HEK293 (cell line): ENCODE measurements at regions not wholly inside any gene's neighbourhood (a gene's known extent, or its start where the extent isn't known, plus 50 kb on each side); places are given as distances from the start of the nearest gene placed in this dataset.

Experiments used
- CTCF ChIA-PET: fragments of 350-600 bp; formaldehyde crosslinking; extraction: SDS; loops from one replicate; lab custom pipeline; 2021; ENCODE audit warnings: antibody characterized with exemption; lab: Yijun Ruan, JAX
- POLR2A ChIA-PET: fragments of 300-600 bp; formaldehyde crosslinking; extraction: SDS; loops from one replicate; lab custom pipeline; 2020; ENCODE audit warnings: antibody characterized with exemption, inconsistent platforms; lab: Yijun Ruan, JAX
- H3K27ac ChIP-seq: fragments of 200-500 bp; sonication (Bioruptor generic); 2 replicates; pipeline ENCODE4 v1.5.1; 2014; ENCODE audit warnings: low read depth, low read length, control low read depth, inconsistent platforms; ENCODE audit errors: extremely low read depth
- H3K36me3 ChIP-seq, 2 experiments: fragments of 200-500 bp in 1 of 2; sonication (Bioruptor generic) in 1 of 2; 1 replicate in 1 of 2; 2 replicates in 1 of 2; pipeline ENCODE4 v1.5.1; 2014 to 2017; ENCODE audit warnings: inconsistent platforms in 2 of 2, low read length in 2 of 2; ENCODE audit not compliant: control insufficient read depth in 2 of 2, insufficient read depth in 1 of 2
- H3K4me1 ChIP-seq: fragments of 200-500 bp; sonication (Bioruptor generic); 2 replicates; pipeline ENCODE4 v1.5.1; 2014; ENCODE audit warnings: mild to moderate bottlenecking, low read length, inconsistent platforms; ENCODE audit not compliant: control insufficient read depth, insufficient read depth
- H3K4me3 ChIP-seq: 2 replicates; pipeline ENCODE4 v1.5.1; 2011; ENCODE audit warnings: low read depth, mild to moderate bottlenecking, control low read depth, low read length, moderate library complexity
- H3K9me3 ChIP-seq: fragments of 200-500 bp; sonication (Bioruptor generic); 2 replicates; pipeline ENCODE4 v1.5.1; 2014; ENCODE audit warnings: low read depth, low read length, inconsistent platforms; ENCODE audit not compliant: control insufficient read depth, insufficient read depth
- AEBP2 ChIP-seq: fragments of 450-650 bp; formaldehyde crosslinking; IDR thresholded peaks from 2 replicates; pipeline ENCODE4 v1.5.1; 2016; ENCODE audit warnings: missing biosample characterization, missing genetic modification characterization, borderline replicate concordance
- GLI2 ChIP-seq: fragments of 450-650 bp; formaldehyde crosslinking; IDR thresholded peaks from 2 replicates; pipeline ENCODE4; 2017; ENCODE audit warnings: missing biosample characterization, missing genetic modification characterization, low read depth, borderline replicate concordance
- HOXD13 ChIP-seq: sonication (generic); formaldehyde crosslinking; IDR thresholded peaks from 2 replicates; pipeline ENCODE4 v1.8.0; 2022; ENCODE audit warnings: missing genetic modification reagents, borderline replicate concordance
- PRDM1 ChIP-seq: fragments of 450-650 bp; formaldehyde crosslinking; IDR thresholded peaks from 2 replicates; pipeline ENCODE4; 2016; ENCODE audit warnings: missing biosample characterization, missing genetic modification characterization
- ZBTB17 ChIP-seq: fragments of 450-650 bp; formaldehyde crosslinking; IDR thresholded peaks from 2 replicates; pipeline ENCODE4 v1.5.1; 2016; ENCODE audit warnings: missing biosample characterization, missing genetic modification characterization
- ZBTB7A ChIP-seq: fragments of 450-650 bp; formaldehyde crosslinking; IDR thresholded peaks from 2 replicates; pipeline ENCODE4 v1.5.1; 2016; ENCODE audit warnings: low read depth, missing biosample characterization, missing genetic modification characterization
- ZNF350 ChIP-seq: fragments of 450-650 bp; formaldehyde crosslinking; IDR thresholded peaks from 2 replicates; pipeline ENCODE4 v1.5.0; 2017; ENCODE audit warnings: missing biosample characterization, mild to moderate bottlenecking, missing genetic modification characterization
- ZNF449 ChIP-seq: fragments of 450-650 bp; formaldehyde crosslinking; IDR thresholded peaks from 2 replicates; pipeline ENCODE4 v1.5.1; 2017; ENCODE audit warnings: missing biosample characterization, mild to moderate bottlenecking, missing genetic modification characterization, moderate library complexity
- ZNF513 ChIP-seq: fragments of 450-650 bp; IDR thresholded peaks from 2 replicates; pipeline ENCODE4 v1.5.1; 2018; ENCODE audit warnings: missing biosample characterization, missing genetic modification characterization
- ZNF514 ChIP-seq: fragments of 450-650 bp; formaldehyde crosslinking; IDR thresholded peaks from 2 replicates; pipeline ENCODE4 v1.5.1; 2016; ENCODE audit warnings: missing biosample characterization, missing genetic modification characterization
- ZNF560 ChIP-seq: fragments of 450-650 bp; formaldehyde crosslinking; IDR thresholded peaks from 2 replicates; pipeline ENCODE4 v1.5.1; 2017; ENCODE audit warnings: missing biosample characterization, missing genetic modification characterization, borderline replicate concordance
- ZNF747 ChIP-seq: fragments of 450-650 bp; formaldehyde crosslinking; IDR thresholded peaks from 2 replicates; pipeline ENCODE4 v1.5.1; 2016; ENCODE audit warnings: missing biosample characterization, missing genetic modification characterization
- TF ChIP-seq, protein P1 (sequence below): fragments of 450-650 bp; formaldehyde crosslinking; IDR thresholded peaks from 2 replicates; pipeline ENCODE4 v1.5.1; 2016; ENCODE audit warnings: missing biosample characterization, missing genetic modification characterization
- TF ChIP-seq, protein P2 (sequence below): fragments of 450-650 bp; formaldehyde crosslinking; IDR thresholded peaks from 2 replicates; pipeline ENCODE4 v1.5.1; 2016; ENCODE audit warnings: missing biosample characterization, missing genetic modification characterization
- TF ChIP-seq, protein P3 (sequence below): fragments of 450-650 bp; formaldehyde crosslinking; IDR thresholded peaks from 2 replicates; pipeline ENCODE4 v1.5.1; 2017; ENCODE audit warnings: missing biosample characterization, missing genetic modification characterization

DNA sequence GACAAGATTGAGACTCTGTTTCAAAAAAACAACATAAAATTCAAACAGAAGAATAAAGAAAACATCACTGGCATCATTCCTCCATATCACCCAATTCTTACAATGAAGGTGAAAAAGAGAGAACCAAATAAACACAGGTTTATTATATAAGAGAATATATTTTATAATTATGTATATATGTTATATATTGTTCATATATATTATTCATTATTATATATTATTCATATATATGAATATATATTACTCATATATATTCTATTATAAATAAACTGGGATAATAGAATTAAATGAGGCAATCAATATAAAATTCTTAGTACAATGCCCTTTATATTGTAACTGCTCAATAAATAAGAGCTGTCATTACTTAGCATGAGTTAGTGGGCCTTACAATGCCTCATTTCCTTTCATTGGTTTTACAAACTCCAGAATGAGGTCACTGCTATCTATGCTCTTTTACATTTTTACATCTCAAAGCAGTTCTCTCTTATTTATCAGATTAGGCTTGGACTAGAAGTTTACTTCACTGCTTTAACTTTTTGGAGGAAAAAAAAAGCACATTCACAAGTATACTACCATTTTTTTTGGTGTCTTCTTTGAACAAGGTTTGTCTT, 135.5 kb upstream of the TTC14 start:
- Histone ChIP-seq H3K27ac (no peak overlapping the region), H3K4me3 (no peak overlapping the region), H3K36me3 (no peaks in the 10 kb centered on the region), H3K4me1 (no peaks in the 10 kb centered on the region), H3K9me3 (no peaks in the 10 kb centered on the region)
- ChIA-PET POLR2A (no interaction called here), CTCF (no interaction called here)
- TF ChIP-seq, protein P1, sequence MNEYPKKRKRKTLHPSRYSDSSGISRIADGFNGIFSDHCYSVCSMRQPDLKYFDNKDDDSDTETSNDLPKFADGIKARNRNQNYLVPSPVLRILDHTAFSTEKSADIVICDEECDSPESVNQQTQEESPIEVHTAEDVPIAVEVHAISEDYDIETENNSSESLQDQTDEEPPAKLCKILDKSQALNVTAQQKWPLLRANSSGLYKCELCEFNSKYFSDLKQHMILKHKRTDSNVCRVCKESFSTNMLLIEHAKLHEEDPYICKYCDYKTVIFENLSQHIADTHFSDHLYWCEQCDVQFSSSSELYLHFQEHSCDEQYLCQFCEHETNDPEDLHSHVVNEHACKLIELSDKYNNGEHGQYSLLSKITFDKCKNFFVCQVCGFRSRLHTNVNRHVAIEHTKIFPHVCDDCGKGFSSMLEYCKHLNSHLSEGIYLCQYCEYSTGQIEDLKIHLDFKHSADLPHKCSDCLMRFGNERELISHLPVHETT = no peak
- TF ChIP-seq AEBP2 = no peak
- no peak for TF ChIP-seq ZNF747 (tag by site-specific recombination)
- TF ChIP-seq ZNF514 (tag by site-specific recombination) = no peak
- no peak for TF ChIP-seq PRDM1 (tag by site-specific recombination)
- no peak for TF ChIP-seq GLI2 (tag by site-specific recombination)
- TF ChIP-seq, protein P2, sequence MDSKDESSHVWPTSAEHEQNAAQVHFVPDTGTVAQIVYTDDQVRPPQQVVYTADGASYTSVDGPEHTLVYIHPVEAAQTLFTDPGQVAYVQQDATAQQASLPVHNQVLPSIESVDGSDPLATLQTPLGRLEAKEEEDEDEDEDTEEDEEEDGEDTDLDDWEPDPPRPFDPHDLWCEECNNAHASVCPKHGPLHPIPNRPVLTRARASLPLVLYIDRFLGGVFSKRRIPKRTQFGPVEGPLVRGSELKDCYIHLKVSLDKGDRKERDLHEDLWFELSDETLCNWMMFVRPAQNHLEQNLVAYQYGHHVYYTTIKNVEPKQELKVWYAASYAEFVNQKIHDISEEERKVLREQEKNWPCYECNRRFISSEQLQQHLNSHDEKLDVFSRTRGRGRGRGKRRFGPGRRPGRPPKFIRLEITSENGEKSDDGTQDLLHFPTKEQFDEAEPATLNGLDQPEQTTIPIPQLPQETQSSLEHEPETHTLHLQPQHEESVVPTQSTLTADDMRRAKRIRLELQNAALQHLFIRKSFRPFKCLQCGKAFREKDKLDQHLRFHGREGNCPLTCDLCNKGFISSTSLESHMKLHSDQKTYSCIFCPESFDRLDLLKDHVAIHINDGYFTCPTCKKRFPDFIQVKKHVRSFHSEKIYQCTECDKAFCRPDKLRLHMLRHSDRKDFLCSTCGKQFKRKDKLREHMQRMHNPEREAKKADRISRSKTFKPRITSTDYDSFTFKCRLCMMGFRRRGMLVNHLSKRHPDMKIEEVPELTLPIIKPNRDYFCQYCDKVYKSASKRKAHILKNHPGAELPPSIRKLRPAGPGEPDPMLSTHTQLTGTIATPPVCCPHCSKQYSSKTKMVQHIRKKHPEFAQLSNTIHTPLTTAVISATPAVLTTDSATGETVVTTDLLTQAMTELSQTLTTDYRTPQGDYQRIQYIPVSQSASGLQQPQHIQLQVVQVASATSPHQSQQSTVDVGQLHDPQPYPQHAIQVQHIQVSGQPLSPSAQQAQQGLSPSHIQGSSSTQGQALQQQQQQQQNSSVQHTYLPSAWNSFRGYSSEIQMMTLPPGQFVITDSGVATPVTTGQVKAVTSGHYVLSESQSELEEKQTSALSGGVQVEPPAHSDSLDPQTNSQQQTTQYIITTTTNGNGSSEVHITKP (tag by site-specific recombination) = no peak
- no peak for TF ChIP-seq ZBTB7A (tag by site-specific recombination)
- no peak for TF ChIP-seq ZBTB17
- no peak for TF ChIP-seq ZNF560
- TF ChIP-seq, protein P3, sequence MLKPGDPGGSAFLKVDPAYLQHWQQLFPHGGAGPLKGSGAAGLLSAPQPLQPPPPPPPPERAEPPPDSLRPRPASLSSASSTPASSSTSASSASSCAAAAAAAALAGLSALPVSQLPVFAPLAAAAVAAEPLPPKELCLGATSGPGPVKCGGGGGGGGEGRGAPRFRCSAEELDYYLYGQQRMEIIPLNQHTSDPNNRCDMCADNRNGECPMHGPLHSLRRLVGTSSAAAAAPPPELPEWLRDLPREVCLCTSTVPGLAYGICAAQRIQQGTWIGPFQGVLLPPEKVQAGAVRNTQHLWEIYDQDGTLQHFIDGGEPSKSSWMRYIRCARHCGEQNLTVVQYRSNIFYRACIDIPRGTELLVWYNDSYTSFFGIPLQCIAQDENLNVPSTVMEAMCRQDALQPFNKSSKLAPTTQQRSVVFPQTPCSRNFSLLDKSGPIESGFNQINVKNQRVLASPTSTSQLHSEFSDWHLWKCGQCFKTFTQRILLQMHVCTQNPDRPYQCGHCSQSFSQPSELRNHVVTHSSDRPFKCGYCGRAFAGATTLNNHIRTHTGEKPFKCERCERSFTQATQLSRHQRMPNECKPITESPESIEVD (tag by site-specific recombination) = no peak
- no peak for TF ChIP-seq ZNF350 (tag by site-specific recombination)
- no peak for TF ChIP-seq ZNF449

DNA sequence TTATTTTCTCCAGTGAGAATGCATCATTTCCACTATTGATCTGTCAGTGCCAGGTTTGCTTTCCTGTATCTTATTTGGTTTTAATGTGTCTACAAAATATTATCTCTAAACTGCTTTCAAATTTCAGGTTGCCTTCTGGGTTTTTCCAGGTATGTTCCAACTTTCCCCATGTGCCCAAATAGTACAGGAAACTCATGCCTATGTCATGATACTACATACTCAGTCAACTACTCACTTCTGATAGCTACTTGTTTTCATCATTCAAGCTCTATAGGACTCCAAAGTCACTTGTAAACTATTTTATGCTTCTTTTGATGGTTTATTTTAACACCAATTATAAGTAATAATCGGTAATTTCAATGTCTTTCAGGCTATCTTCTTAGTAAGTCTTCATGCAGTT, 134.8 kb upstream of the TTC14 start:
- no peaks in the 10 kb centered on the region for H3K36me3 ChIP-seq
- H3K4me3 ChIP-seq = no peak overlapping the region
- TF ChIP-seq ZNF513 = no peak
- TF ChIP-seq HOXD13 (CRISPR knock-in tag) = no peak
- H3K9me3 ChIP-seq = no peaks in the 10 kb centered on the region
- POLR2A ChIA-PET = no interaction called here
- no peaks in the 10 kb centered on the region for H3K4me1 ChIP-seq
- no peak overlapping the region for H3K27ac ChIP-seq
- CTCF ChIA-PET = no interaction called here
